Nephron progenitor cell (in vitro differentiated cells): ENCODE measurements at regions not wholly inside any gene's neighbourhood (a gene's known extent, or its start where the extent isn't known, plus 50 kb on each side); places are given as distances from the start of the nearest gene placed in this dataset.
A peak's percentile ranks its signal among the peaks of the same experiment; 100 is the strongest.
"Not testable (repeated sequence)": the region's sequence is repeated elsewhere in the genome, so short reads cannot be mapped to it uniquely, and the experiment has no call there.

Experiments used
- DNase-seq: peaks from one replicate; pipeline ENCODE4 v3.0.0; 2021
- H3K27ac Mint-ChIP-seq: 2 replicates; pipeline ENCODE4 v1.8.0; 2021; ENCODE audit warnings: mild to moderate bottlenecking, moderate library complexity, mixed read lengths
- H3K27me3 Mint-ChIP-seq: 2 replicates; pipeline ENCODE4 v1.8.0; 2021; ENCODE audit warnings: mild to moderate bottlenecking, low read depth, mixed read lengths; ENCODE audit not compliant: poor library complexity
- H3K36me3 Mint-ChIP-seq: 2 replicates; pipeline ENCODE4 v1.8.0; 2021; ENCODE audit warnings: low read depth, mixed read lengths
- H3K4me1 Mint-ChIP-seq: 2 replicates; pipeline ENCODE4 v1.8.0; 2021; ENCODE audit warnings: mixed read lengths
- H3K4me3 Mint-ChIP-seq: 2 replicates; pipeline ENCODE4 v1.8.0; 2021; ENCODE audit warnings: mild to moderate bottlenecking, moderate library complexity, mixed read lengths
- H3K9me3 Mint-ChIP-seq: 2 replicates; pipeline ENCODE4 v1.8.0; 2021; ENCODE audit warnings: mild to moderate bottlenecking, moderate library complexity, mixed read lengths
- TF ChIP-seq, protein P1 (sequence below): fragments of 200-600 bp; sonication (generic); IDR thresholded peaks from 2 replicates; pipeline ENCODE4 v1.5.0; 2021; ENCODE audit warnings: antibody characterized with exemption

DNA sequence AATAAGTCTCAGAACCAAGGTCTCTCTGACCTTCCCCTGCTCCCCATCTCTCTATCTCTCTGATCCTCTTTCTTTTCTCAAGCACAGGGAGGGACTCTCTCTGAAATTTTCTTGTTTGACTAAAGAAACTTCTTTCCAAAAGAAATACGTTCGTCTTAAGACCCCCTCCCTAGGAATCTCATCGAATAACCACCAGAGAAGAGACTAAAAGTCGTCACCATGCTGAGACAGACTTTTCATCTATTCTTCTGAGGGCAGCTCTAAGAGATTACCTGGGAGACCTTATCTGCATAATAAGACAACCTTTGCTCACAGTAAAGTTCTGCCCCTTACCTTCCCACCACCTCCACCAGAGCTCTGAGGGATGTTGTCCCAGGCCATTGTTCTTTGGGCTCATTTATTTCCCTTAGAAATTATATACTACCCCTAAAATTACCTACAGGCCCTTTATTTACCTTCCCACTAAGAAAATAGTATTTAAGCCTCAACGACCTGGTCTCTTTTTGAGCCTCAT, 133.7 kb upstream of the EEF2KMT start:
- Mint-ChIP-seq H3K9me3 (peaks cover 12% of the 10 kb centered on the region), H3K27me3 (peaks cover 22% of the 10 kb centered on the region), H3K36me3 (no peaks in the 10 kb centered on the region), H3K4me3 (no peak overlapping the region), H3K27ac (no peak overlapping the region), H3K4me1 (no peaks in the 10 kb centered on the region)
- no peak for DNase-seq
- TF ChIP-seq, protein P1, sequence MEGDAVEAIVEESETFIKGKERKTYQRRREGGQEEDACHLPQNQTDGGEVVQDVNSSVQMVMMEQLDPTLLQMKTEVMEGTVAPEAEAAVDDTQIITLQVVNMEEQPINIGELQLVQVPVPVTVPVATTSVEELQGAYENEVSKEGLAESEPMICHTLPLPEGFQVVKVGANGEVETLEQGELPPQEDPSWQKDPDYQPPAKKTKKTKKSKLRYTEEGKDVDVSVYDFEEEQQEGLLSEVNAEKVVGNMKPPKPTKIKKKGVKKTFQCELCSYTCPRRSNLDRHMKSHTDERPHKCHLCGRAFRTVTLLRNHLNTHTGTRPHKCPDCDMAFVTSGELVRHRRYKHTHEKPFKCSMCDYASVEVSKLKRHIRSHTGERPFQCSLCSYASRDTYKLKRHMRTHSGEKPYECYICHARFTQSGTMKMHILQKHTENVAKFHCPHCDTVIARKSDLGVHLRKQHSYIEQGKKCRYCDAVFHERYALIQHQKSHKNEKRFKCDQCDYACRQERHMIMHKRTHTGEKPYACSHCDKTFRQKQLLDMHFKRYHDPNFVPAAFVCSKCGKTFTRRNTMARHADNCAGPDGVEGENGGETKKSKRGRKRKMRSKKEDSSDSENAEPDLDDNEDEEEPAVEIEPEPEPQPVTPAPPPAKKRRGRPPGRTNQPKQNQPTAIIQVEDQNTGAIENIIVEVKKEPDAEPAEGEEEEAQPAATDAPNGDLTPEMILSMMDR = no peak

DNA sequence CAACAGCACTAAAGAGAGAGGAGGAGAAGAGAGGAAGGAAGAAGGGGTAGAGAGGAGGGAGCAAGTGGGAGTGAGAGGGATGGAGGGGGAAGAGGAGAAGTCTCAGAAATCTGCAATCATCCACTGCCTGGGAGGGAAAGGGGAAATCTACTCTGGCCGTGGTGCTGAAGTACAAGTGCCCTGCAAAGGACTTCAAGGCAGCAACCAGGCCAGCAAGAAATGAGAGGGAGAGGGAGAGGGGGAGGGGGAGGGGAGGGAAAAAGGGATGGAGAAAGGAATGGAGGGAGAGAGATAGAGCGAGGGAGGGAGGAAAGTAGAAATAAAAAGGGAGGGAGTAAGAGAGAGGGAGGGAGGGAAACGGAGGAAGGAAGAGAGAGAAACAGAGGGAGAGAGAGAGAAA, 130.8 kb upstream of the EEF2KMT start:
- DNase-seq = peak; percentile 30
- Mint-ChIP-seq H3K27ac (no peak overlapping the region), H3K27me3 (peaks cover 39% of the 10 kb centered on the region), H3K4me1 (no peaks in the 10 kb centered on the region), H3K4me3 (no peak overlapping the region), H3K36me3 (no peaks in the 10 kb centered on the region), H3K9me3 (peaks cover 12% of the 10 kb centered on the region)
- TF ChIP-seq, protein P1 = no peak

DNA sequence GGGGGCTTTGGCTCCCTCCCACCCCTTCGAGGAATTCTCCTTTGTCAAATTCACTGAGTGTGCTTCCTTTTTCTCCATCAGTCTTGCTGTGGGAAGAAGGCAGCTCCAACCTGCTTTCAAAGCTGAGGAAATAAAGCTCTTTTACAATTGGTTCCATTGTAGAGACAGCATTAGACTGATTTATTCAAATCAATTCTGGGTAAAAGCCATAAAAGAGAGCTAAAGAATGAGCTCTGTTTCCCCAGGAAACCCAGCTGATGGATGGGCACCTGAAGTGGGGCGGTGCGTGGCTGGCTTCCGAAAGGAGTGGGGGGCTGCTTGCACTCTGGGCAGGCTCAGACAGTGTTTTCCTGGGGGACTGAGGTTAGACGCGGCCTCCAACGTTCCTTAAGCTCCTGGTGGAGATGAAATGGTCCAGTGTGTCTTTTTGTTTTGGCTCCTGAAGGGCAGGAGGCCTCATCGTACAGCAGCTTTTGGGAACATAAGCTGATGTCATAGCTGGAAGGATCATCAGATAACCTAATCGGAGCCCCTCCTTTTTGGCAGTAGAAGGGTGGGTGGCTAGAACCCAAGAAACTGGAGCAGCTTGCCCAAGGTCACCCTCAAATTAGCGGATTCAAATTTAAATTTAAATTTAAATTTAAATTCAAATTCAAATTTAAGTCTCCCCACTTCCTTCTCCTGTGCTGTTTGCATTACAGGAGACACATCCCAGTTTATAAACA, 128.5 kb upstream of the EEF2KMT start:
- no peak overlapping the region for H3K4me3 Mint-ChIP-seq
- H3K4me1 Mint-ChIP-seq = no peaks in the 10 kb centered on the region
- no peaks in the 10 kb centered on the region for H3K36me3 Mint-ChIP-seq
- peaks cover 5% of the 10 kb centered on the region for H3K9me3 Mint-ChIP-seq
- DNase-seq = no peak
- TF ChIP-seq, protein P1 = no peak
- peaks cover 33% of the 10 kb centered on the region for H3K27me3 Mint-ChIP-seq
- no peak overlapping the region for H3K27ac Mint-ChIP-seq

DNA sequence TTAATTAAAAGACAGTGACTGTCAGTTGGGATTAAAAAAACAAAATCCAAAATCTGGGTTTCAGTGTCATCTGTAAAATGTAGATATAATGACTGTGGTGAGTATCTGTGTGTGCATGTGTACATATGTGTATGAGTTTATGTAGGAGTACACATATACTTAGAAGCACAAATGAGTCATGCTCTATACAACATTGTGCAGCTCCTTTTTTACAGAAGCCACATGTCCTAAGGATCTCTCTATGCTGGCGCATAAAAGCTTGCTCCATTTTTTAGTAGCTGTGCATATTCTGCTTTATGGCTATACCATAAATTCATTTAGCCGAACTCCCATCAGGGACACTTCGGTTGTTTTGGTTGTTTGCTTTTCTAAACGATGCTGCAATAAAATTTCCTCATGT, 125.2 kb upstream of the EEF2KMT start:
- no peaks in the 10 kb centered on the region for H3K4me1 Mint-ChIP-seq
- H3K9me3 Mint-ChIP-seq = no peaks in the 10 kb centered on the region
- TF ChIP-seq, protein P1 = no peak
- no peak overlapping the region for H3K4me3 Mint-ChIP-seq
- no peaks in the 10 kb centered on the region for H3K36me3 Mint-ChIP-seq
- DNase-seq = no peak
- H3K27me3 Mint-ChIP-seq = peaks cover 41% of the 10 kb centered on the region
- H3K27ac Mint-ChIP-seq = no peak overlapping the region

DNA sequence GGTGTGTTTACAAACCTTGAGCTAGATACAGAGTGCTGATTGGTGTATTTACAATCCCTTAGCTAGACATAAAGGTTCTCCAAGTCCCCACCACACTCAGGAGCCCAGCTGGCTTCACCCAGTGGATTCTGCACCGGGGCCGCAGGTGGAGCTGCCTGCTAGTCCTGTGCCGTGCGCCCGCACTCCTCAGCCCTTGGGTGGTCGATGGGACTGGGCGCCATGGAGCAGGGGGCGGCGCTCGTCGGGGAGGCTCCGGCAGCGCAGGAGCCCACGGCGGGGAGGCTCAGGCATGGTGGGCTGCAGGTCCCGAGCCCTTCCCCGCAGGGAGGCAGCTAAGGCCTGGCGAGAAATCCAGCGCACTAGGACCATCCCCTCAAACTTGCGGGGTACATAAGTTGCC, 124.2 kb upstream of the EEF2KMT start:
- not testable (repeated sequence) for H3K4me1 Mint-ChIP-seq, DNase-seq, H3K9me3 Mint-ChIP-seq, H3K27ac Mint-ChIP-seq, H3K36me3 Mint-ChIP-seq, H3K4me3 Mint-ChIP-seq
- peaks cover 44% of the 10 kb centered on the region for H3K27me3 Mint-ChIP-seq

DNA sequence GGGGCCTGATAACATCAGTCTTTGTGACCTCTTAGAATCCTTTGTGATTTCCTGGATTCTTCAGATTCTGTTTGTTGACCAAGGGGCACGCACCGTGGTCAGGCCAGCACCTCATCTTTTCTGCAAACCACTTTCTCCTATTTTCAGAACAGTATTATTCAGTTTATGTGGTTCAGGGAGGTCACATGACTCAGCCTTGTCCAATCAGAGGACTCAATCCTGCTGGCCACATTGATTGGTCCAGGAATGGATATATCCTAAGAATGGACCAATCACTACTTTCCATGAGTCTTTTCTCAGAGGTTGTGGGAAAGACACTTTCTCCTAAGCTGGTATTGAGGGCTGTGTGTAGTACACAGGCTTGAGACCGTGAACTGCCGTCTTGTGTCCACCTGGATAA, 123.1 kb upstream of the EEF2KMT start:
- Mint-ChIP-seq H3K4me3 (no peak overlapping the region), H3K27ac (no peak overlapping the region), H3K27me3 (peaks cover 46% of the 10 kb centered on the region), H3K4me1 (no peaks in the 10 kb centered on the region), H3K36me3 (no peaks in the 10 kb centered on the region), H3K9me3 (peaks cover 3% of the 10 kb centered on the region)
- DNase-seq = no peak
- TF ChIP-seq, protein P1 = no peak
